ENCODE measurements at regions not wholly inside any gene's neighbourhood (a gene's known extent, or its start where the extent isn't known, plus 50 kb on each side); places are given as distances from the start of the nearest gene placed in this dataset.
A peak's percentile ranks its signal among the peaks of the same experiment; 100 is the strongest.
"Not testable (repeated sequence)": the region's sequence is repeated elsewhere in the genome, so short reads cannot be mapped to it uniquely, and the experiment has no call there.

- TF ChIP-seq CTCF (IDR thresholded peaks at IDR 0.05) (no peak), ZFX (IDR thresholded peaks at IDR 0.05; ENCODE audit: borderline replicate concordance) (no peak)
- no peak overlapping the region for H3K27ac ChIP-seq
Observed at GRCh38 chr1:188155261-188155660, 1326.5 kb downstream of the PLA2G4A start.

GRCh38 chr1:188164459-188164858 lies 1335.7 kb downstream of the PLA2G4A start:
- TF ChIP-seq CTCF (IDR thresholded peaks at IDR 0.05): no peak
- no peak for TF ChIP-seq ZFX (IDR thresholded peaks at IDR 0.05; ENCODE audit: borderline replicate concordance)
- peak overlapping the region; percentile 44 for H3K27ac ChIP-seq

GRCh38 chr1:188166654-188167053 lies 1337.9 kb downstream of the PLA2G4A start:
- no peak overlapping the region for H3K27ac ChIP-seq
- no peak for TF ChIP-seq ZFX (IDR thresholded peaks at IDR 0.05; ENCODE audit: borderline replicate concordance)
- TF ChIP-seq CTCF (IDR thresholded peaks at IDR 0.05): no peak

- H3K27ac ChIP-seq: peak overlapping the region; percentile 74
- TF ChIP-seq ZFX (IDR thresholded peaks at IDR 0.05; ENCODE audit: borderline replicate concordance) (no peak), CTCF (IDR thresholded peaks at IDR 0.05) (no peak)
Observed at GRCh38 chr1:188169971-188170370, 1341.2 kb downstream of the PLA2G4A start.

- no peak for TF ChIP-seq ZFX (IDR thresholded peaks at IDR 0.05; ENCODE audit: borderline replicate concordance)
- no peak for TF ChIP-seq CTCF (IDR thresholded peaks at IDR 0.05)
- peak overlapping the region; percentile 74 for H3K27ac ChIP-seq
Observed at GRCh38 chr1:188170411-188170810, 1341.7 kb downstream of the PLA2G4A start.

GRCh38 chr1:188170935-188171334 lies 1342.2 kb downstream of the PLA2G4A start:
- TF ChIP-seq ZFX (IDR thresholded peaks at IDR 0.05; ENCODE audit: borderline replicate concordance) (no peak), CTCF (IDR thresholded peaks at IDR 0.05) (no peak)
- H3K27ac ChIP-seq: peak overlapping the region; percentile 74

- H3K27ac ChIP-seq: not testable (repeated sequence)
Observed at GRCh38 chr1:188182063-188182462, 1353.3 kb downstream of the PLA2G4A start.

GRCh38 chr1:188188317-188188716 lies 1359.6 kb downstream of the PLA2G4A start:
- TF ChIP-seq ZFX (IDR thresholded peaks at IDR 0.05; ENCODE audit: borderline replicate concordance): no peak
- peak; percentile 23; the same call in 1 of the 2 replicates for TF ChIP-seq CTCF (IDR thresholded peaks at IDR 0.05)
- no peak overlapping the region for H3K27ac ChIP-seq

All from 22Rv1 (cell line).